Nephron progenitor cell (in vitro differentiated cells): ENCODE measurements at regions not wholly inside any gene's neighbourhood (a gene's known extent, or its start where the extent isn't known, plus 50 kb on each side); places are given as distances from the start of the nearest gene placed in this dataset.

Experiments used
- DNase-seq: peaks from one replicate; pipeline ENCODE4 v3.0.0; 2021
- H3K27ac Mint-ChIP-seq: 2 replicates; pipeline ENCODE4 v1.8.0; 2021; ENCODE audit warnings: mild to moderate bottlenecking, moderate library complexity, mixed read lengths
- H3K27me3 Mint-ChIP-seq: 2 replicates; pipeline ENCODE4 v1.8.0; 2021; ENCODE audit warnings: mild to moderate bottlenecking, low read depth, mixed read lengths; ENCODE audit not compliant: poor library complexity
- H3K36me3 Mint-ChIP-seq: 2 replicates; pipeline ENCODE4 v1.8.0; 2021; ENCODE audit warnings: low read depth, mixed read lengths
- H3K4me1 Mint-ChIP-seq: 2 replicates; pipeline ENCODE4 v1.8.0; 2021; ENCODE audit warnings: mixed read lengths
- H3K4me3 Mint-ChIP-seq: 2 replicates; pipeline ENCODE4 v1.8.0; 2021; ENCODE audit warnings: mild to moderate bottlenecking, moderate library complexity, mixed read lengths
- H3K9me3 Mint-ChIP-seq: 2 replicates; pipeline ENCODE4 v1.8.0; 2021; ENCODE audit warnings: mild to moderate bottlenecking, moderate library complexity, mixed read lengths
- CTCF ChIP-seq: fragments of 200-600 bp; sonication (generic); IDR thresholded peaks from 2 replicates; pipeline ENCODE4 v1.5.0; 2021; ENCODE audit warnings: antibody characterized with exemption

GRCh38 chr9:100880284-100880683 lies 148.2 kb upstream of the PLPPR1 start:
- Mint-ChIP-seq H3K36me3 (no peaks in the 10 kb centered on the region), H3K4me3 (no peak overlapping the region), H3K27ac (no peak overlapping the region), H3K9me3 (no peaks in the 10 kb centered on the region), H3K27me3 (no peaks in the 10 kb centered on the region), H3K4me1 (peaks cover 12% of the 10 kb centered on the region)
- no peak for DNase-seq
- TF ChIP-seq CTCF, result no peak

GRCh38 chr9:100884518-100884917 lies 144.0 kb upstream of the PLPPR1 start:
- peak; percentile 67 for DNase-seq
- Mint-ChIP-seq H3K4me3 (peak overlapping the region; percentile 4), H3K36me3 (no peaks in the 10 kb centered on the region)

DNA sequence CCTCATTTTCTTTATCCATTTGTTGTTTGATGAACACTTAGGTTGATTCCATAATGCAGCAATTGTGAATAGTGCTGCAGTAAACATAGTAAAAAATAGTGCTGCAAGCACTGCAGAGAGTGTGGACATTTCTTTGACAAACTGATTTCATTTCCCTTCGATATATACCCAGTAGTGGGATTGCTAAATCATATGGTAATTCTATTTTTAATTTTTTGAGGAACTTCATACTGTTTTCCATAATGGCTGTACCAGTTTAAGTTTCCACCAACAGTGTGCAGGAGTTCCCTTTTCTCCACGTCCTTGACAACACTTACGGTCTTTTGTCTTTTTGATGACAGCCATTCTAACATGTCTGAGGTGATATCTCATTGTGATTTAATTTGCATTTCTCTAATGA lies 138.2 kb upstream of the PLPPR1 start:
- Mint-ChIP-seq H3K27me3 (no peaks in the 10 kb centered on the region), H3K4me3 (no peak overlapping the region), H3K9me3 (peaks cover 5% of the 10 kb centered on the region), H3K27ac (no peak overlapping the region), H3K36me3 (no peaks in the 10 kb centered on the region), H3K4me1 (peaks cover 5% of the 10 kb centered on the region)
- no peak for DNase-seq
- TF ChIP-seq CTCF, result no peak

More at GRCh38 chr9:100884518-100884917, 144.0 kb upstream of the PLPPR1 start:
- no peaks in the 10 kb centered on the region for H3K27me3 Mint-ChIP-seq
- no peak for TF ChIP-seq CTCF
- peaks cover 5% of the 10 kb centered on the region for H3K9me3 Mint-ChIP-seq
- H3K27ac Mint-ChIP-seq, result peak overlapping the region; percentile 40
- H3K4me1 Mint-ChIP-seq, result peaks cover 18% of the 10 kb centered on the region

DNA sequence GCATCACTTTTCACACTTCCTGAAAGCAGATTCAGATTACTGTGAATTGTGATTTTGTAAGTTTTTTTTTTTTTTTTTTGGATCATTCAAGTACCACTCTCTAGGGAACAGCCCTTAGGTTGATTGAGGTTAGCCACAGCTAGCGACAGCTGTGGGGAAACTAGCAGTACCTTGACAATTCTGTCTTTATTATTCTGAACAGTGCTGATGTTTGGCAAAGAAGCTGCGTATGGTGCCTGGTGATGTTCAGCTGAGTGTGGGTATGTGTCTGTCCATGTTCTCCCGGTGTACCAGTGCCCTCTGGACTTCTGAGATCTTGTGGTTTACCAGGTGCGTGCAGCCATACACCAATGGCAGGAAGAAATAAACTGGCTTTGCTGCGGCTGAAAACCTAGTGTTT lies 117.3 kb upstream of the PLPPR1 start:
- H3K4me3 Mint-ChIP-seq, result no peak overlapping the region
- no peak for TF ChIP-seq CTCF
- no peaks in the 10 kb centered on the region for H3K4me1 Mint-ChIP-seq
- H3K9me3 Mint-ChIP-seq, result no peaks in the 10 kb centered on the region
- no peak overlapping the region for H3K27ac Mint-ChIP-seq
- no peaks in the 10 kb centered on the region for H3K36me3 Mint-ChIP-seq
- H3K27me3 Mint-ChIP-seq, result peaks cover 4% of the 10 kb centered on the region
- DNase-seq, result no peak

DNA sequence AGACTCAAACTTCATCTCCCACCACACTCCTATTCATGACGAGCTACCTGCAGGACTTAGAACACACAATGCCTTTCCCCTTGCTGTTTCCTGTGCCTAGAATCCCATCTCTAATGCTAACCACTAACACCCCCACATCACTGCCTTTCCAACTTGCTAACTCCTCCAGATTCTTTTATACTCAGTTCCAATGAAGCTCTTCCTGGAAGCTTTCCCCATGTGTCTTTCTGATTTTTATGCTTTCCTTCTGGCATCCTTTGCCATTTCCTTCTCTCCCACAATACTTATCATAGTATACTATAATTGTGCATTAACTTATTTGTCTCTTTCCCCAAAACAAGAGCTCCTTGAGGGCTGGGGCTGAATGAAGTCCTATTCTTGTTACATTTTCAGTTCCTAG lies 115.3 kb upstream of the PLPPR1 start:
- Mint-ChIP-seq H3K4me1 (no peaks in the 10 kb centered on the region), H3K9me3 (no peaks in the 10 kb centered on the region), H3K27ac (no peak overlapping the region), H3K36me3 (no peaks in the 10 kb centered on the region), H3K4me3 (no peak overlapping the region), H3K27me3 (no peaks in the 10 kb centered on the region)
- TF ChIP-seq CTCF, result no peak
- no peak for DNase-seq

DNA sequence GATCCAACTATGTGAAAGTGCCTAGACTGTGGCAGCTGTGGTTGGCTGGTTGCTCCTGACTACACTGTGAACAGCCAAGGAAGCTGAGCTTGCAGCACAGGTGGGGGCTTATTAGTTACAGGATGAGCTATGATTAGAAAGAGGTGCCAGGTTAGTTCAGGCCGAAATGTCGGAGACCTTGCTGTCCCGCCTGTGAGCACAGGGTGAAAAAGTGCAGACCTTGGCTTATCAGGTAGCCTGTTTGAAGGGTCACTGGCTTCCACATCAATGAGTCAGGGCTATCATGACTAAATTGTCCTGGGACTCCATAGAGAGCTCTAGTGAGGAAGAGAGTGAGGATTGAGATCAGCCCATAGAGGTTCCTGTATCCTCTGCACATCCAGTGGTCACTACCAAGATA lies 114.3 kb upstream of the PLPPR1 start:
- no peak overlapping the region for H3K4me3 Mint-ChIP-seq
- no peak for TF ChIP-seq CTCF
- no peaks in the 10 kb centered on the region for H3K4me1 Mint-ChIP-seq
- H3K9me3 Mint-ChIP-seq, result no peaks in the 10 kb centered on the region
- H3K27ac Mint-ChIP-seq, result no peak overlapping the region
- DNase-seq, result no peak
- no peaks in the 10 kb centered on the region for H3K36me3 Mint-ChIP-seq
- H3K27me3 Mint-ChIP-seq, result no peaks in the 10 kb centered on the region
